HG03575 (cell line): ENCODE measurements at regions not wholly inside any gene's neighbourhood (a gene's known extent, or its start where the extent isn't known, plus 50 kb on each side); places are given as distances from the start of the nearest gene placed in this dataset.
"Not testable (repeated sequence)": the region's sequence is repeated elsewhere in the genome, so short reads cannot be mapped to it uniquely, and the experiment has no call there.

Source experiments
- ATAC-seq: cut with Tn5 transposase; IDR thresholded peaks from one replicate; pipeline ENCODE4 v1.9.1; 2021; ENCODE audit not compliant: unreplicated experiment, insufficient number of reproducible peaks, low FRiP score; ENCODE audit errors: extremely low read depth

GRCh38 chr21:27916326-27916725 lies 949.4 kb upstream of the ADAMTS5 start:
- ATAC-seq: not testable (repeated sequence)

GRCh38 chr21:27912133-27912532 lies 945.2 kb upstream of the ADAMTS5 start:
- not testable (repeated sequence) for ATAC-seq

GRCh38 chr21:27909487-27909886 lies 942.6 kb upstream of the ADAMTS5 start:
- not testable (repeated sequence) for ATAC-seq

- ATAC-seq: not testable (repeated sequence)
These were observed 941.9 kb upstream of the ADAMTS5 start for GRCh38 chr21:27908816-27909215.

- not testable (repeated sequence) for ATAC-seq
These were observed 936.0 kb upstream of the ADAMTS5 start for GRCh38 chr21:27902904-27903303.

GRCh38 chr21:27893619-27894018 lies 926.7 kb upstream of the ADAMTS5 start:
- not testable (repeated sequence) for ATAC-seq

- ATAC-seq: not testable (repeated sequence)
These were observed 924.6 kb upstream of the ADAMTS5 start for GRCh38 chr21:27891495-27891894.

GRCh38 chr21:27887808-27888455 lies 921.0 kb upstream of the ADAMTS5 start:
- ATAC-seq: not testable (repeated sequence)

GRCh38 chr21:27885296-27885711 lies 918.4 kb upstream of the ADAMTS5 start:
- no peak for ATAC-seq

GRCh38 chr21:27881331-27881730 lies 914.4 kb upstream of the ADAMTS5 start:
- not testable (repeated sequence) for ATAC-seq

- not testable (repeated sequence) for ATAC-seq
These were observed 905.5 kb upstream of the ADAMTS5 start for GRCh38 chr21:27872411-27872810.

GRCh38 chr21:27870755-27871154 lies 903.9 kb upstream of the ADAMTS5 start:
- ATAC-seq: not testable (repeated sequence)

- ATAC-seq: not testable (repeated sequence)
These were observed 893.5 kb upstream of the ADAMTS5 start for GRCh38 chr21:27860314-27860955.

GRCh38 chr21:27858053-27858825 lies 891.4 kb upstream of the ADAMTS5 start:
- ATAC-seq: not testable (repeated sequence)

GRCh38 chr21:27856988-27857387 lies 890.1 kb upstream of the ADAMTS5 start:
- ATAC-seq: not testable (repeated sequence)

GRCh38 chr21:27841084-27841672 lies 874.3 kb upstream of the ADAMTS5 start:
- no peak for ATAC-seq

GRCh38 chr21:27840262-27840661 lies 873.4 kb upstream of the ADAMTS5 start:
- ATAC-seq: no peak

GRCh38 chr21:27839512-27840115 lies 872.7 kb upstream of the ADAMTS5 start:
- ATAC-seq: no peak

- ATAC-seq: no peak
These were observed 871.7 kb upstream of the ADAMTS5 start for GRCh38 chr21:27838573-27838972.
